22Rv1 (cell line): ENCODE measurements at regions not wholly inside any gene's neighbourhood (a gene's known extent, or its start where the extent isn't known, plus 50 kb on each side); places are given as distances from the start of the nearest gene placed in this dataset.

ENCODE experiments used
- CTCF ChIP-seq: fragments of 450-650 bp; IDR thresholded peaks from 2 replicates; pipeline ENCODE4 v1.5.1; 2017; ENCODE audit warnings: mild to moderate bottlenecking
- ZFX ChIP-seq: fragments of 450-650 bp; IDR thresholded peaks from 2 replicates; pipeline ENCODE4 v1.6.1; 2017; ENCODE audit warnings: antibody characterized with exemption, borderline replicate concordance

GRCh38 chr1:234835239-234835638, 225.3 kb upstream of the IRF2BP2 start:
- TF ChIP-seq ZFX (no peak), CTCF (no peak)
